CD4-positive, alpha-beta T cell treated with Interleukin-6 at 100 ng/mL for 8 hours (primary cell): ENCODE measurements at regions not wholly inside any gene's neighbourhood (a gene's known extent, or its start where the extent isn't known, plus 50 kb on each side); places are given as distances from the start of the nearest gene placed in this dataset.

Experiments
- DNase-seq: peaks from one replicate; pipeline ENCODE4 v3.0.0-alpha.2; 2020; ENCODE audit warnings: mixed read lengths, low spot score

DNA sequence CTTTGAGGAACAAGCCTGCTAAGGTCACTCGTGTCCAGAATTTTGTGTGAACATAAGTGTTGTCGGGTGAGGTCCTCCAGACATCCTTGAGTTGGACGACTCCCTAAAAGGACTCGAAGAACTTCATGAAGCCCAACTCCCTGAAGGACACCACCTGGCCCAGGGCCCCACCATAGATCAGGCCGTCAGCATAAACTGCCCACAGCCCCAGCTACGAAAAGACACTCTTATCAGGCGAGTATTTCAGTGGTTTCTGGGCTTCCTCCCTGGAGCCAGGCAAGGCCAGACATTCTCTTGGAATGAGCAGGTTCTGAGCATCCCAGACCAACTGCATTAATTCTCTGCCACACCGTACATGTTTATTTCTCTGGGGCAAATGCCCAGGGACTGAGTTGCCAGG lies 170.1 kb downstream of the IGLL1 start:
- no peak for DNase-seq

DNA sequence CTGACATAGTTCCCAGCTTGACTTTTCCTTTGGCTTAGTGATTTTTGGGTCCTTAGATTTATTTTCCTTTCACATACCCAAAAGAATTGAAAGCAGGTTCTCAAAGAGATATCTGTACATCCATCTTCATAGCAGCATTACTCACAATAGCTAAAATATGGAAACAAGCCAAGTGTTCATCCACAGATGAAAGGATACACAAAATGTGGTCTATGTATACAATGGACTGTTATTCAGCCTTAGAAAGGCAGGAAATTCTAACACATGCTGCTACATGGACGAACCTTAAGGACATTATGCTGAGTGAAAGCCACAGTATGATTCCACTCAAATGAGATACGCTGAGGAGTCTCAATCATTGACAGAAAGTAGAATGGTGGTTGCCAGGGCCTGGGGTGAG lies 171.8 kb downstream of the IGLL1 start:
- DNase-seq = no peak

DNA sequence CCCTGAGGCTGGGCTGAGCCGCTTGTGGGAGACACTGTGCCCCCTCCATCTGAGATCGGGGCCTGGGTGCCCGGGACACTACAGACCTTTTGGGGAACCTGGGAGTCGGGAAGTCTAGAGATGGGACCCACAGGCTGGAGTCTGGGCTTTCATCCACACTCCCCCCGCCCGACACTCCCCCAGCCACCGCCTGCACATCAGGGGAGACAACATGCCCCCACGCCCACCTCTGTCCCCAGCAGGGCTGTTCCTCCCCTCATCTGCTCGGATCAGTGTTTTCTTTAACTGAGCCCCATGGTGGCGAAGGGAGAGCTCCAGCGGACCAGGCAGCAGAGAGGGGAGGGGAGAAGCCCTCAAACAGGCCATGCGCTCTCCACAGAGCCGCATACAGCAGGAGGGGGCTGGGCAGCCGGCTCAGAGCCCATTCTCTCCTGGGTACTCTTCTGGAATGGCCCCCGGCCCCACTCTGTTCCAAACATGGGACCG lies 174.7 kb downstream of the IGLL1 start:
- no peak for DNase-seq

DNA sequence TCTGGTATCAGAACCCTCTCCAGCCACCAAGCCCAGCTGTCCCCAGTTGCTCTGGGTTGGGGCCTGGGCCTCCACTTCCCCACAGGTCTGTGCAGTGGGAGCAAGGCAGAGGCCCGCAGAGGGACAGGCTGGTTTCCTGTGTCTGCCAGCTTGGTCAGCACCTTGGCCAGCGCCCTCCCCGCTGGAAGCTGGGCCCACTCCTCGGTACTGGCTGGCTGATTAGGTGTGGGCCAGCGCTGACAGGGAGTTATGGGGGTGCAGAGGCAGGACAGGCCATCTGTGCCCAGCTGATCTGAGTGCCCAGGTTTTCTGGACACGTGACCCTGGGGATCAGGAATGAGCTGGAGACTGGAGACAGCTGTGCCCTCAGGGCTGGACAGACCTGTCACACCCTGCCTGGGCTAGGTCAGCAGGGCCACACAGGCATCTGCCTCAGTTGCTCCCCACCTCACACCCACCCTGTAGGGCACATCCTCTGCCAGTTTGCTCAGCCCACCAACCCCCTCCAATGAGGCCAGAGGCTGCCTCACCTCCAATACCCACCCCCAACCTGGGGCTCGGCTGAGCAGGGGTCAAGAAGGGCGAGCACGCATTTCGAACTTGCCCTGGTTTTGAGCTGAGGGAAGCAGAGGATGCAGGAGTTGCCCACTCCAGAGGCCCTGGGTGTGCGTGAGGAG lies 175.3 kb downstream of the IGLL1 start:
- peak; percentile 12 for DNase-seq

DNA sequence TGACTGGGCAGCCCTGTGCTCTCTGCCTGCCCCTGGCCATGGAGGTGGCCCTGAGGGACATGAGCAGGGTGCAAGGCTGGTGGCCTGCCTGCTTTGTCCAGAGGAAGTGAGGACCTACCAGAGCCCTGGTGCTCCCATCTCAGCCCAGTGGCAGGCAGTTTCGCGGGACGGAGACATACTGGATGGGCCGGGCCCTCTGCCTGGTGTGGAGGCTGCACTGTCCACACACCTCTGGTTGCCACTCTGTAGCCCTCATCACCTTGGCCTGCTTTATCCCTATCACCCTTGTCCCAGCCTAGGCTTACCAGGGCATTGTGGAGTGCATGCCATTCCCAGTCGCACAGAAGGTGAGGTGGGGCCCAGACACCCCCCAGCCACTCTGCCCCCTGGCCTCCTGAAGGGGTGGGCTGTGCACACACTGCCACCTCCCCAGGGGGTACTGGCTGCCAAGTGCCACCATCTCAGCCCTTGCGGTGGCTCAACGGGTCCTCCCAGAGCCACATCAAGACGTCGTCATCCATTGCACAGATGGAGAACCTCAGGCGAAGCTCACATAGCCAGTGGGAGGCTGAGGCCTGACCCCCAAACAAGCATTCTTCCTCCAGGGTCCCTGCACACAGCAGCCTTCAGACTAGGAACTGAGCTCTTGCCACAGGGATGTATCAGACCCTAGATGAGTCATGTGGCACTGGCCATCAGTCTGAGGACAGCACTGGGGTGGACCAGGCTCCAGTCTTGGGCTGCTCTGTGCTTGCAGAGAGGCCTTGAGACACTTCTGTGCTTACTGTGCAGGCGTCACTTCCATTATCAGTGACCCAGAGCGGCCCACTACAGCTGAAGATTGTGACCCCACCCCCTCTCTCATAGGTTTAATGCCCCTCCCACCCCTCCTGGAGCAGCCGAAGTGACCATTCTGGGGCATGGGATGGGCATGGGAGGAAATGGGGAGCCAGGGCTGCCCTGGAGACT lies 176.1 kb downstream of the IGLL1 start:
- DNase-seq = no peak

DNA sequence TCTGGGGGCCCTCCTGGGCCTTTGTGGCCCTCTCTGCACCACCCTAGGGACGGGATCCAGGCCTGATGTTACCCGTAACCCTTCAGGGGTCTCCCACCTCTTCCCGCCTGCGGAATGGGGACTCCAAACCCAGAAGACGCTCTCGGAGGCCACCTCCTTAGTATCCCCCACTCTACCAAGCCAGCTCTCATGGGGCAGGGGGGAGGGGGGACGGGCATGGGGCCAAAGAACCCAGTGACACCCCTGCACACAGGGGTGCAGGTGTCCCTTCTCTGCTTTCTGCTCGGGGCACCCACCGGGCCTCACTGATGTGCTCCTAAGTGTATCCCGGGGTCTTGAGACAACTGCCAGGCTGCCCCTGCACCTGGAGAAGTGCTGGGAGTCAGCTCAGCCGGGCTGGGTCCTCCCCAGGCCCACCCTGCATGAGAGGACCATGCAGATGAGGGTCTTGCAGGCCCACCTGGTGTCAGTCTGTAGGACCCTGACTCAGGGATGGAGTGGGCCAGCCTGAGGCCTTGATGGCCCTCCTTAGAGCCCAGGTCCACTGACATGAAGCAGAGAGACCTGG lies 176.9 kb downstream of the IGLL1 start:
- DNase-seq = no peak

DNA sequence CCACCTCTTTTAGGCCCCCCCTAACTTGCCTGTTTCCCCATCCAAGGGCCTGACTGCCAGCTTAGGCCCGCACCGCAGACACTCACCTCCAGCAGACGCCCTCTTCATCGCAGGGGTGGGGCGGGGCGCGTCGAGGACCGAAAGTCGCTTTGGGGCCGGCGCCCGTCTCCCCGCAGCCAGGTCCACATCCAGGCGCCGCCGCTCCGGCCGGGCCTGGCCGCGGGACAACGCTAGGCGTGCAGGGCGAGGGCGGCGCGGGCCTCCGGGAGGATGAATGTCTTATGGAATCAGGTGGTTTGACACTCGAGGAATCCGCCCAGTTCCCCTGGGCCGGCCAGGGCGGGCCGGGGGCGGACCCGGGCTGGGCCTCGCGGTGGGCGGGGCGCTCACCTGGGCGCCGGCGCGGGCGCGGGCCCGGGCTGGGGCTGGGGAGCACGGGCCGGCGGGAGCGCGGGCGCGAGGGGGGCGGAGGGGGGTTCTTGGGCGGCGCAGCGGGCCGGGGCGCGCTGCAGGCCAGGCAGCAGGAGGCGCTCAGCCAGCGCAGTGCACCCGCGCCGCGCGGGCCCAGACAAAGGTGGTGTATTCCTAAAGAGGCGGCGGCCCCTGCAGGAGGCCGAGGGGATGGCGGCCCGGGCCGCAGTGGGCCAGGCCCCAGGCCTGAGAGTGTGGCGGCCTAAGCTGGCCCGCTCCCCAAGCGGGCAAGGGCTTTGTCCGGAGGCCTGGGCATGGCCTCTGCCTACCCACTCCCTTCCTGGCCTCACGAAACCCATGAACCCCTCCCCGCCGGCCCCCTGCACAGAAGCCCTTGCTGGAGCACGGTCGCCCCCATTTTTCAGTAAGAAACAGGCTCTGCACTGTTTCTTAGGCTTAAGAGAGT lies 177.6 kb downstream of the IGLL1 start:
- peak; percentile 28 for DNase-seq

DNA sequence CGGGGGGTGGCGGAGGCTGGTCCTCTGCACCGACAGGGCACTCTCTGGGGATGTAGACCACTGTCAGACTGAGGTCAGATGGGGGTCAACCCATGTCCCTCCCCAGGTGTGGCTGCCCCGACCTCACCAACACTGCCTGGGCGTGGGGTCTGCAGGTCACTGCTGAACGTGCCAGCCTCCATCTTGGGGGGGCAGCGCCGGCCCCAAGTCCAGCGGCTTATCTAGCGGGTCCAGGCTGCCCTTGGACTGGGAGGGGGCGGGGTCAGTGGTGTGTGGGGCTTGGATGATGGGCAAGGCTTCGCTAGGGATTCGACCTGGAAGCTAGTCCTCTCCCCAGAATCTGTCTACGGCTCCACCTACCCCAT lies 178.2 kb downstream of the IGLL1 start:
- no peak for DNase-seq

DNA sequence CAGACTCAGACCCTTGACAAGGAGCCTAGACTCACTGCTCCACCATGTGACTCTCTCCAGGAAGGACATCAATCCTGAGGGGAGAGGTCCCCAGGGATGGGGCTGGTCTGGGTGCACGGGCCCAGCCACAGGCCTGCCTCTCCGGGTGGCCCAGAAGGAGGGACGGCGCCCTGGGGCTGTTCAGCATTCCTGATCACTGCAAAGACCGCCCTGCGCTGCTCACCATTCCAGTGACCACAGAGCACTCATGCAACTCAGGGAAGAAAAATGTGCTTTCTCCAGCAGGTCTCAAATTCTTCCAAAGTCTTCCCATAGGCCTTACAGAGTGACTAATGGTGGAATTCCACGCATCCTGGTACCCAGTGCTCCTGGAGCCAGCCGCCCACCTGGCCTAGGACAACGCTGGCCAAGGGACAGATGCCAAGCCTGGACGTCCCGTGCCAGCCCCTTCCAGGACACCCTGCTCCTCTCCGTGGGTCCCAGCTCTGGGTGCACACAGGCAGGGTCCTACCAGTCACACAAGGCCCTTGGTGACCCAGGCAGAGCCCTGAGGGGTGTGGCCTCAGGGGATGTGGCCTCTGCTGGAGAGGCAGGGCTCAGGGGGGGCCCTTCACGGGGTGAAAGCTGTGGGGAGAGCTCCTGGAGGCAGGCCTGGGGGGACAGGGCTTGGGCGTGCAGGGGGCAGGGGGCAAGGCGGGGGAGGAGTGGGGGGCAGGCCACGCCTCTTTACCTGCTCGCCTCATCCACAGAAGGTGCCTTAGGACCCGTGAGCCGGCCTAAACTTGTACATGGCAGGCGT lies 178.8 kb downstream of the IGLL1 start:
- DNase-seq = no peak

DNA sequence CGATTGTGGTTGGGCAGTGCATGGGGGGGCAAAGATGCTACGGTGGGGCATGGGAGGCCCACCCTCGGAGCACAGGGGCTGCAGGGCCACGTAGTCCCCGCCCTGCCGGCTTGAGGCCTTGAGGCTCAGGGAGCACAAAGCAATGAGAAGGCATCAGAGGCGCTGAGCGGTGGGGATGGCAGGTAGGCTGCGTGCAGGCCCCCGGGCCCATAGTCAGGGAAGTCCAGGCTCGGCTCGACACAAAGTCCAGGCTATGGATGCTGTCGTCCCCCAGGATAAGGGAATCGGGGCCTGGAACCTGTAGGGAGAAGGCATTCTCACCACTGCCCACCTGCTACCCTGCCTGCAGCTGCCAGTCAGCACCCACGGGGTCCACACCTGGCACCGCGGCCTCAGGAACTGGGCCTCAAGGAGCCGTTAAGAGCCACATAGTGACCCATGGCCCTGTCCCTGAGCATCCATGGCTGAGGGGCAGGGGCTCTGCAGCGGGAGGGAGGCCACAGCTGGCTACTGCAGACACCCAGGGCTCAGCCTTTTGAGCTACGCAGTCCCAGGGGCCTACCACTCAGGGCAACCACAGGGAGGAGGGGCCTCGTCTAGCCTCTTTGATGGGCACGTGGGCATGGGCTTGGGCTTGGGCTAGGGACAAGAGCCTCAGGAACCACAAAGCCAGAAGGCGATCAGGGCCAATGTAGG lies 179.7 kb downstream of the IGLL1 start:
- no peak for DNase-seq

DNA sequence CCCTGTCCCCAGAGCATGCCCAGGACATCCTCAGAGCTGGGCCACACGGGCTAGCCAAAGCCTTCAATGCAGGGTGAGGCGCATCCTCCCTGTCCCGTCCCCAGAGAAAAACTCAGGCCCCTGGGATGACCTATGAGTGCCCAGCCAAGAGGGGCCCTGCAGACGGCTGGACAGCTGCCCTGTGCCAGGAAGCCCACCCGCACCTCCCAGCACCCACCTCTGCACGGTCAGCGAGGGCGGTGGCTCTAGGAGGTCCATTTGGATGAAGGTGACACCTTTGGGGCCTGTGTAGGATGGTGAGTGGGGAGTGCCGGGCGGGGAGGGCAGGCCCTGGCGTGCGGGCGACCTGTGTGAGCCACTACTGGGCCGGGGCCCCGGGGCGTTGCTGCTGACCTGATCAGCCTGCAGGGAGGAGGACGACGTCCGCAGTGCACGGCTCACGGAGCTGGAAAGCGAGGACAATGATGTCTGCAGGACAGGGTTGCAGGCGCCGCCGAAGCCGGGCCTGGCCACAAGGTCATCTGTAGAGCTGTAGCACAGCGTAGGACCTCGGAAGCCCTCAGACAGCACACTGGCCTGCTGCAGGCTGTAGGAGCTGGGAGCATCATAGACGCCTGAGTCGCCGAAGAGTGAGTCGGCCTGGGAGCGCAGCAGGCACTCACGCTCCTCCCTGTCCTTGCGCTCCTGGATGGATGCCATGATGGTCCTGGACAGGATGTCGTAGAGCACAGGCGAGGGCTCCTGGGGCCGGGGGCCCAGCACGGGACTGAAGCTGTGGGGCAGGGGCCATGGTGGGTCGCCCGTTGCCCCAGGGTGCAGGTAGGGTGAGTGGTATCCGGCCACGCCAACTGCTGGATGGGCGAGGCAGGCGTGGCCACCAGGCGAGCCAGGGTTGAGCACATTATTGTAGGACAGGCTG lies 180.5 kb downstream of the IGLL1 start:
- DNase-seq = no peak

DNA sequence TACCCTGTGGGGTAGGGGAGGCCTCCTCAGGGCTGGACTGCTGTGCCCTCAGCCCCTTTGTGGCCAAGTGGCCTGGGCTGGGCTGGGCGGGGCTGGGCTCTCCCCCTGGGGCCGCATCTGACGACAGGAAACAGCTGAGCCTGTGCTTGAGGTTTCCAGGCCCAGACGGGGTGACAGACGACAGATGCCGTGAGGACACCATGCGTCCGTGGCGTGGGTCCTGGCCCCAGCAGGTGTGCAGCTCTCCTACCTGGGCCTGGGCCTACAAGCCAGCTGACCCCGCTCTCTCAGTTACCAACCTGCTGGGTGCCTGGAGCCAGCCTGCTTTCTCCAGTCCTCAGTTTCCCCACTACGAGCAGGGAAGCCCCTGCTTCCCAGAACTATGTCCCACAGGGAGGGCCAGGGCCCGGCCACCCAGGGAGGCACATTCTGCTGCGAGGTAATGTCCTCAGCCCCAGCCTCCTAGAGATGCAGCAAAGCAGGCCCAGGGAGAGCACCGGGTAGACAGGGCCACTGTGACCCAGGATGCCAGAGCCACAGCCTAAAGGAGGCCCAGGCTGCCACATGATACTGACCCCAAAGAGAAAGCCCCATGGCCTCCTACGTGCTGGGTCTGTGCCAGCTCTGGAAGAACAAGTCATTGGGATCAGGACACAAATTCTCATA lies 181.3 kb downstream of the IGLL1 start:
- no peak for DNase-seq

DNA sequence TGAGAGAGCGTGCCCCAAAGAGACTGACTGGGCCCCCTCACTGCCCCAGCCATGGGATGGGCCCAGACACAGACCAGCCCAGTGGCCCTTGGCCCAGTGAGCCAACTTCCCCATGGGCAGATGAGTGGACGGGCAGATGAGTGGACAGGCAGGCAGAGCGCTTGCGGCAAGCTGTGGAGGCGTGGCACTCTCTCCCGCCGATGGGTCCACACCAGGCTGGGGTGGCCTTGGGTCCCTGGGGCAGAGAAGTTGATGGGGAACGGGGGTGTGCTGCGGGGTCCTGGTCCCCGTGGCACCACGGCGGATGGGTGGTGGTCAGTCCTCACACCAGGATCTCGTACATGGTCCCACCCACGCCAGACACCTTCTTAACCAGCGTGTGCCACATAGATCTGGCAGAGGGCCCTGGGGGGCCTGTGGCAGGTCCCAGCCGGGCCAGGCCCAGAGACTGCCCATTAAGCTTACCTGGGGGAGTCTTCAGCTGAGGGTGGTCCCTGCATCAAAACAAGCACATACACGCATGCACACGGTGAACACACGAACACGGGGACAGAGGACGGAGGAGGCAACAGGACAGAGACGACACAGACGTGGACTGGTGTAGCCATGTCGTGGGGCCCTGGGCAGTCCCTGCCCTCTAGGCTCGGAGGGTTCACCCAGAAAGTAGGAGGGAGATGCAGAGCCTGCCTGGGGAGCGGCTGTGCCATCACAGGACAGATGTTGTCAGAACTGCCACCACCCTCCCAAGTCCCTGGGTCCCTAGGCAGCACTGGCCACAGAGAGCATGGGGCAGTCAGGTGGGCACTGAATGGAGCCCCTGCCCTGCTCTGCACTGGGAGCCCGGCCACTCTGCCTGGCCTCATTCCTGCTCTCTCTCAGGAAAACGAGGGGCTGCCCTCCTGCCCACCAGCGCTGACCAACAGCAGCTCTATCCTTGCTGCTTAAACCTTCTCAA lies 182.2 kb downstream of the IGLL1 start:
- DNase-seq = no peak

DNA sequence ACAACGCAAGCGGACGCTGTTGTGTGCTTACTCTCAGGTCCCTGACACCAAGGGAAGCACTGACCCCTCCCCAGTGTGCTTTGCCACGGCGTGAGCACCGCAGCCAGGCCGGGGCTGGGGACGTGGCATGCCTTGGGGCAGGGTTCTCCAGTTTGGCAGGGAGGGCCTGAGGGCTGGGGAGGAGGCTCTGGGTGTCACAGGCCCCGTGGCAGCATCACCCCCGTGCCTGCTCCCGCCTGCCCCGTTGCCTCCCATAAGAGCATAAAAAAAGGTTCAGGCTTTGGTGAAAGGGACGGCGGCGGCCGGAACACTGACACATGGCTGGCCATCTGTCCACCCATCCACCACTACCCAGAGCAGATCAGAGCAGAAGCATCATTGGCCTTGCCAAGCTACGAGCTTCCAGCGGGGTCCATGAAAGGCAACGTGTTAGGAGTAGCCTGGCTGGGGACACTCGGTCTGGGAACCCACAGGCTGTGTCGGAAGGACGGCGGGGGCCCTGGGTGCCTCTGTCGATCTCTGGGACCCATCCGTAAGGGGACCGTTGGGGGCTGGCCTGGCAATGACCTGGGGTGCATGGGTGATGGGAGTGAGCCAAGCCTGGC lies 183.0 kb downstream of the IGLL1 start:
- DNase-seq = no peak

DNA sequence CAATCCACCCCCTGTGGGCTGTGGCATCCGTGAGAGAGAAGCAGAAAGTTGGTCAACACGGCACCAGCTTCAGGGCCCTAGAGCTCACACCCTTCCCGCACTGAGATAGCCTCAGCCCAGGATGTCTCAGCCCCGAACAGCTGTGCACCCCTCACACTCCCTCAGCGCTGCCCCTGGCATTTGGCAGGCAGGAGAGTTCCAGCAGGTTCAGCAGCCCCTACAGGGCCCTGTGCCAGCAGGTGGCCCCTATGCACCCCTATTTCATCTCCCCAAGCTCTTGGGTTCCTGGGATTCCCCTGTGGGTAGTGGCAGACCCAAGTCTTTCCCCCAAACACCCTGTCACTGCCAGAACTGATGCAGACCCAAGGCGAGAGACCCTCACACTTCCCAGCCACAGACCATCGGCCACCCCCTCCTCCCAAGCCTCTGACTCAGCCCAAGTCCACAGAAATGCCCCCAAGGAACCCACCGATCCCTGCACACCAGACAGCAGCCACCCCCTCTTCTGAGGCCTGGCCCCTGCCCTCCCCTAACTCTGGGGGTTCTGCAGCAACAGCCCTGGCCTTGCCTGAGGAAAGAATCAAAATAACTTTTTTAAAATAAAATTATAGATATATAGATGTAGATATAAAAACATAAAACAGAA lies 183.6 kb downstream of the IGLL1 start:
- DNase-seq = no peak

DNA sequence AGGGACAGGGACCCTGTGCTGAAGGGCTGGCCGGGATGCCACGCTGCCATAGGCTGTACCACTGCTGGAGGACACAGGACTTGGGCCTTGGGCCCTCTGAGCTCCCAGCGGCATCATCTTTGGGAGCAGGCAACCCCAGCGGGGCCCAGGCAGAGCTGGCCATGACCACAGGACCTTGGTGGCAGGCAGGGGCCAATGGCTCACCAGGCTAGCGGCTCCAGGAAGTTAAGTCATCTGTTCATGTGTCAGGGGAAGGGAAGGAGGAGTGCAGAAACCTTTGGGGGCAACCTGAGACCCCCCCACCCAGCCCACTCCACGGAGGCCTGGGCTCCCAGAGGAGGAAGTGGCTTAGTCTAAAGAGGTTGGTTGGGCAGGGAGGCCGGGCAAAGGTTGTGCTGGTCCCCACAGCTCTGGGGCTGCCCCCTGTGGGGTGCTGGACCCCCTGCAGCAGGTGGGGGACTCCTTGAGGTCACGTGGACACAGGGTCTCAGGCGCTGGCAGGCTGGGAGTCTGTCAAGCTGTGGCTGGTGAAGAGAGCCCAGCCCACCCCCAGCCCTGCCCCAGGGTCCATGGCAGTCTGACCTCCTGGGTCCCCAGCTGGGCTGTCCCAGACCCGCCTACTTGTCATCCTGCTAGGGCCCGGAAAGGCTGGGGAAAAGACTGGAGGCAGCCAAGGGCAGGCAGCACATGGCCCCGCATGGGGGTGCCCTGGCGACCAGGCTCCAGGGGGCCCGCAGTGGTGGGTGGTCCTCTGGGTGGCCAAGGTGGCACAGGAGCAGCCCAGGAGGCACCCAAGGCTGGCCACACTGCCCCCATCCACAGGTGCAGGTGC lies 184.3 kb downstream of the IGLL1 start:
- no peak for DNase-seq
